Motor neuron (in vitro differentiated cells): ENCODE measurements at regions not wholly inside any gene's neighbourhood (a gene's known extent, or its start where the extent isn't known, plus 50 kb on each side); places are given as distances from the start of the nearest gene placed in this dataset.
"Not testable (repeated sequence)": the region's sequence is repeated elsewhere in the genome, so short reads cannot be mapped to it uniquely, and the experiment has no call there.

Experiments used
- ATAC-seq, 8 experiments: fragments of 200-7000 bp; cut with Tn5 transposase; replicated peaks in 6 of 8; 2 replicates each; pipeline ENCODE4 v1.8.0; 2021; ENCODE audit warnings: mild to moderate bottlenecking in 8 of 8, moderate library complexity in 8 of 8
- H3K27ac ChIP-seq, 2 donors: fragments of 250-450 bp; sonication (Bioruptor Pico); 2 replicates each; pipeline ENCODE4 v1.9.0; 2021; ENCODE audit warnings: antibody characterized with exemption in 2 of 2, mild to moderate bottlenecking in 2 of 2, moderate library complexity in 1 of 2
- H3K4me1 ChIP-seq, 2 donors: fragments of 250-450 bp; sonication (Bioruptor Pico); replicated peaks in 1 of 2; 2 replicates each; pipeline ENCODE4 v1.6.1; 2021; ENCODE audit warnings: antibody characterized with exemption in 2 of 2, mild to moderate bottlenecking in 2 of 2, moderate library complexity in 1 of 2
- H3K4me3 ChIP-seq, 5 donors: fragments of 250-450 bp; sonication (Bioruptor Pico); 2 replicates each; pipeline ENCODE4 v1.9.0; 2021; ENCODE audit warnings: antibody characterized with exemption in 5 of 5, mild to moderate bottlenecking in 5 of 5, moderate library complexity in 4 of 5
- WGBS, 10 experiments: fragments of 450-650 bp; shearing (Covaris generic); methylation state at CpG; one replicate each; pipeline ENCODE4 v1.0.0; 2022; 5-methylcytosine and 5-hydroxymethylcytosine counted together
- in situ Hi-C, 9 experiments: fragments of 400-800 bp; cut with MboI; loops; one replicate each; pipeline ENCODE4 v1.15.0; 2021; ENCODE audit warnings: low sequenced_read_pairs in 9 of 9, low pct_unique_long_range_greater_than_20kb in 2 of 9; ENCODE audit not compliant: unreplicated experiment in 9 of 9

- 80 to 100% (median 91%) methylated on average over 1 to 4 of the region's 6 CpGs; no CpG with 5 or more reads in 4 of the 10 experiments for WGBS, 10 experiments
- in situ Hi-C loops: no loop called here
- Histone ChIP-seq H3K4me1 (peaks cover 0 to 11% of the 10 kb centered on the region in 2 donors), H3K27ac (peak overlapping the region in 1 of 2 donors; percentile 76), H3K4me3 (peak overlapping the region in 3 of 5 donors; percentile 31 to 45 (median 38))
- ATAC-seq: no peak
Observed at GRCh38 chr6:5892669-5893068, 114.1 kb downstream of the NRN1 start.

GRCh38 chr6:5878792-5879191 is 127.9 kb downstream of the NRN1 start:
- no peak overlapping the region for H3K27ac ChIP-seq
- WGBS, 10 experiments: 57 to 100% (median 76%) methylated on average over 1 of the region's 1 CpG; no CpG with 5 or more reads in 4 of the 10 experiments
- no peaks in the 10 kb centered on the region for H3K4me1 ChIP-seq

GRCh38 chr6:5876076-5876475 is 130.6 kb downstream of the NRN1 start:
- in situ Hi-C loops: no loop called here
- Histone ChIP-seq H3K27ac (no peak overlapping the region), H3K4me3 (no peak overlapping the region), H3K4me1 (no peaks in the 10 kb centered on the region)
- WGBS, 10 experiments: 80 to 90% (median 83%) methylated on average over 1 to 4 of the region's 4 CpGs; no CpG with 5 or more reads in 7 of the 10 experiments
- no peak for ATAC-seq

More at GRCh38 chr6:5878792-5879191, 127.9 kb downstream of the NRN1 start:
- H3K4me3 ChIP-seq: no peak overlapping the region
- in situ Hi-C loops: no loop called here
- no peak for ATAC-seq

GRCh38 chr6:5873976-5874375 is 132.7 kb downstream of the NRN1 start:
- ATAC-seq, H3K4me1 ChIP-seq, in situ Hi-C loops, H3K27ac ChIP-seq, H3K4me3 ChIP-seq: not testable (repeated sequence)

GRCh38 chr6:5871296-5871695 is 135.4 kb downstream of the NRN1 start:
- ATAC-seq: no peak
- 10 to 93% (median 71%) methylated on average over 2 to 4 of the region's 4 CpGs; no CpG with 5 or more reads in 3 of the 10 experiments for WGBS, 10 experiments
- in situ Hi-C loops: no loop called here
- Histone ChIP-seq H3K4me1 (no peaks in the 10 kb centered on the region), H3K4me3 (no peak overlapping the region), H3K27ac (no peak overlapping the region)

GRCh38 chr6:5869676-5870075 is 137.0 kb downstream of the NRN1 start:
- Histone ChIP-seq H3K4me1 (no peaks in the 10 kb centered on the region), H3K4me3 (no peak overlapping the region), H3K27ac (no peak overlapping the region)
- ATAC-seq: no peak
- 70 to 100% (median 94%) methylated on average over 1 to 4 of the region's 4 CpGs for WGBS, 10 experiments
- in situ Hi-C loops: no loop called here

GRCh38 chr6:5869261-5869660 is 137.5 kb downstream of the NRN1 start:
- no peak overlapping the region for H3K27ac ChIP-seq
- H3K4me3 ChIP-seq: no peak overlapping the region
- no peaks in the 10 kb centered on the region for H3K4me1 ChIP-seq
- in situ Hi-C loops: no loop called here
- ATAC-seq: no peak

- Histone ChIP-seq H3K27ac (no peak overlapping the region), H3K4me1 (no peaks in the 10 kb centered on the region), H3K4me3 (no peak overlapping the region)
- ATAC-seq: peak in 5 of 8 experiments; percentile 41 to 99 (median 98)
- whole genome bisulfite sequencing, 10 experiments: 39 to 100% (median 71%) methylated on average over 1 to 4 of the region's 4 CpGs; no CpG with 5 or more reads in 2 of the 10 experiments
- in situ Hi-C loops: no loop called here
Observed at GRCh38 chr6:5866547-5867051, 140.1 kb downstream of the NRN1 start.

GRCh38 chr6:5865506-5866031 is 141.2 kb downstream of the NRN1 start:
- Histone ChIP-seq H3K4me3 (no peak overlapping the region), H3K4me1 (no peaks in the 10 kb centered on the region), H3K27ac (no peak overlapping the region)
- in situ Hi-C loops: no loop called here
- 56 to 89% (median 67%) methylated on average over 1 to 3 of the region's 3 CpGs; no CpG with 5 or more reads in 4 of the 10 experiments for WGBS, 10 experiments
- ATAC-seq: no peak

GRCh38 chr6:5860849-5861248 is 145.9 kb downstream of the NRN1 start:
- 40 to 97% (median 83%) methylated on average over 2 to 5 of the region's 5 CpGs; no CpG with 5 or more reads in 1 of the 10 experiments for WGBS, 10 experiments
- ATAC-seq: no peak
- Histone ChIP-seq H3K4me1 (peaks cover 5 to 15% of the 10 kb centered on the region in 2 donors), H3K4me3 (no peak overlapping the region), H3K27ac (no peak overlapping the region)
- in situ Hi-C loops: no loop called here

- H3K27ac ChIP-seq: peak overlapping the region; percentile 68 to 73
- ATAC-seq: peak in 5 of 8 experiments; percentile 18 to 46 (median 25)
- in situ Hi-C loops: no loop called here
- no peak overlapping the region for H3K4me3 ChIP-seq
- peaks cover 26 to 40% of the 10 kb centered on the region in 2 donors for H3K4me1 ChIP-seq
- 20 to 100% (median 71%) methylated on average over 1 to 6 of the region's 9 CpGs; no CpG with 5 or more reads in 3 of the 10 experiments for WGBS, 10 experiments
Observed at GRCh38 chr6:5855787-5856470, 150.8 kb downstream of the NRN1 start.

GRCh38 chr6:5854899-5855298 is 151.8 kb downstream of the NRN1 start:
- ATAC-seq: peak in 4 of 8 experiments; percentile 6 to 19 (median 14)
- in situ Hi-C loops: no loop called here

GRCh38 chr6:5851261-5851757 is 155.4 kb downstream of the NRN1 start:
- Histone ChIP-seq H3K4me3 (peak overlapping the region; percentile 29 to 40 (median 32)), H3K4me1 (peaks cover 30 to 32% of the 10 kb centered on the region in 2 donors), H3K27ac (peak overlapping the region; percentile 42 to 50)
- peak; percentile 88 to 98 (median 96) for ATAC-seq
- in situ Hi-C loops: no loop called here
- 2 to 6% (median 6%) methylated on average over 3 to 11 of the region's 34 CpGs; no CpG with 5 or more reads in 6 of the 10 experiments for WGBS, 10 experiments

More at GRCh38 chr6:5854899-5855298, 151.8 kb downstream of the NRN1 start:
- 60 to 100% (median 70%) methylated on average over 2 to 4 of the region's 5 CpGs; no CpG with 5 or more reads in 6 of the 10 experiments for WGBS, 10 experiments
- Histone ChIP-seq H3K4me3 (no peak overlapping the region), H3K4me1 (peaks cover 30 to 43% of the 10 kb centered on the region in 2 donors), H3K27ac (peak overlapping the region; percentile 25 to 73)
